ENCODE measurements at regions not wholly inside any gene's neighbourhood (a gene's known extent, or its start where the extent isn't known, plus 50 kb on each side); places are given as distances from the start of the nearest gene placed in this dataset.
"Not testable (repeated sequence)": the region's sequence is repeated elsewhere in the genome, so short reads cannot be mapped to it uniquely, and the experiment has no call there.

DNA sequence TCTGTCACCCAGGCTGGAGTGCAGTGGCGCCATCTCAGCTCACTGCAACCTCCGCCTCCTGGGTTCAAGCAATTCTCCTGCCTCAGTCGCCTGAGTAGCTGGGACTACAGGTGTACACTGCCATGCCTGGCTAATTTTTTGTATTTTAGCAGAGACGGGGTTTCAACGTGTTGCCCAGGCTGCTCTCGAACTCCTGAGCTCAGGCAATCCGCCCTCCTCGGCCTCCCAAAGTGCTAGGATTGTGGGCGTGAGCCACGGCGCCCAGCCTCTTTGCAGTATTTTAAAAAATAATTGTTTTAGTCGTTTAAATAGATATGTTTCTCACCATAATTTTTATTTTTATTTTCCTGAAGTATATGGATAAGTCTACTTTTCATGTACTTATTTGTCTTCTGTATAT lies 452.9 kb upstream of the SPTLC3 start:
- TF ChIP-seq, protein P1, sequence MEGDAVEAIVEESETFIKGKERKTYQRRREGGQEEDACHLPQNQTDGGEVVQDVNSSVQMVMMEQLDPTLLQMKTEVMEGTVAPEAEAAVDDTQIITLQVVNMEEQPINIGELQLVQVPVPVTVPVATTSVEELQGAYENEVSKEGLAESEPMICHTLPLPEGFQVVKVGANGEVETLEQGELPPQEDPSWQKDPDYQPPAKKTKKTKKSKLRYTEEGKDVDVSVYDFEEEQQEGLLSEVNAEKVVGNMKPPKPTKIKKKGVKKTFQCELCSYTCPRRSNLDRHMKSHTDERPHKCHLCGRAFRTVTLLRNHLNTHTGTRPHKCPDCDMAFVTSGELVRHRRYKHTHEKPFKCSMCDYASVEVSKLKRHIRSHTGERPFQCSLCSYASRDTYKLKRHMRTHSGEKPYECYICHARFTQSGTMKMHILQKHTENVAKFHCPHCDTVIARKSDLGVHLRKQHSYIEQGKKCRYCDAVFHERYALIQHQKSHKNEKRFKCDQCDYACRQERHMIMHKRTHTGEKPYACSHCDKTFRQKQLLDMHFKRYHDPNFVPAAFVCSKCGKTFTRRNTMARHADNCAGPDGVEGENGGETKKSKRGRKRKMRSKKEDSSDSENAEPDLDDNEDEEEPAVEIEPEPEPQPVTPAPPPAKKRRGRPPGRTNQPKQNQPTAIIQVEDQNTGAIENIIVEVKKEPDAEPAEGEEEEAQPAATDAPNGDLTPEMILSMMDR (IDR thresholded peaks at IDR 0.05), result not testable (repeated sequence)
- TF ChIP-seq EZH2, EZH2phosphoT487 (IDR thresholded peaks at IDR 0.05): not testable (repeated sequence)
